ENCODE measurements at regions not wholly inside any gene's neighbourhood (a gene's known extent, or its start where the extent isn't known, plus 50 kb on each side); places are given as distances from the start of the nearest gene placed in this dataset.

GRCh38 chr12:16136219-16136988, 141.1 kb downstream of the SLC15A5 start:
- no peak for TF ChIP-seq EP300 (conservative IDR thresholded peaks at IDR 0.05; ENCODE audit: poor library complexity, severe bottlenecking)
- no peak for TF ChIP-seq EZH2 (IDR thresholded peaks at IDR 0.05; ENCODE audit: borderline replicate concordance, insufficient read depth, low read length, poor library complexity, severe bottlenecking)
- Histone ChIP-seq H3K36me3 (ENCODE audit: insufficient read depth, low read length) (no peaks in the 10 kb centered on the region), H3K4me2 (ENCODE audit: low read length) (no peak overlapping the region), H3K79me2 (replicated peaks; ENCODE audit: insufficient read depth, low read length) (no peaks in the 10 kb centered on the region), H2AFZ (ENCODE audit: low read depth, low read length) (no peak overlapping the region), H3K4me3 (ENCODE audit: low read length) (no peak overlapping the region), H3F3A (ENCODE audit: insufficient read depth, low read length, poor library complexity, severe bottlenecking) (no peaks in the 10 kb centered on the region), H3K27ac (ENCODE audit: low read length) (no peak overlapping the region), H4K20me1 (ENCODE audit: insufficient read depth) (no peaks in the 10 kb centered on the region), H3K27me3 (ENCODE audit: insufficient read depth, low read depth, low read length) (no peaks in the 10 kb centered on the region), H3K9me2 (ENCODE audit: insufficient read depth, low read length) (no peaks in the 10 kb centered on the region), H3K9me3 (ENCODE audit: low read length) (no peaks in the 10 kb centered on the region), H3K9ac (ENCODE audit: low read length) (no peak overlapping the region)

GRCh38 chr12:16135323-16135722, 142.2 kb downstream of the SLC15A5 start:
- no peaks in the 10 kb centered on the region for H4K20me1 ChIP-seq (ENCODE audit: insufficient read depth)
- H2AFZ ChIP-seq (ENCODE audit: low read depth, low read length) = no peak overlapping the region
- no peak for TF ChIP-seq RAD21 (conservative IDR thresholded peaks at IDR 0.05)
- TF ChIP-seq CTCF (IDR thresholded peaks at IDR 0.05; ENCODE audit: poor library complexity, severe bottlenecking) = no peak
- no peak for TF ChIP-seq SMC3 (conservative IDR thresholded peaks at IDR 0.05; ENCODE audit: poor library complexity)
- TF ChIP-seq TAF1 (IDR thresholded peaks at IDR 0.05; ENCODE audit: low read depth) = no peak
- no peak for TF ChIP-seq EP300 (conservative IDR thresholded peaks at IDR 0.05; ENCODE audit: poor library complexity, severe bottlenecking)
- no peak for TF ChIP-seq POLR2AphosphoS5 (IDR thresholded peaks at IDR 0.05)
- TF ChIP-seq MXI1 (conservative IDR thresholded peaks at IDR 0.05; ENCODE audit: poor library complexity, severe bottlenecking) = no peak
- no peak for TF ChIP-seq EZH2 (IDR thresholded peaks at IDR 0.05; ENCODE audit: borderline replicate concordance, insufficient read depth, low read length, poor library complexity, severe bottlenecking)
- TF ChIP-seq REST (IDR thresholded peaks at IDR 0.05; ENCODE audit: borderline replicate concordance) = no peak
- no peak overlapping the region for H3K4me2 ChIP-seq (ENCODE audit: low read length)
- no peak overlapping the region for H3K27ac ChIP-seq (ENCODE audit: low read length)
- no peaks in the 10 kb centered on the region for H3F3A ChIP-seq (ENCODE audit: insufficient read depth, low read length, poor library complexity, severe bottlenecking)
- H3K9ac ChIP-seq (ENCODE audit: low read length) = no peak overlapping the region
- H3K9me3 ChIP-seq (ENCODE audit: low read length) = no peaks in the 10 kb centered on the region
- no peaks in the 10 kb centered on the region for H3K9me2 ChIP-seq (ENCODE audit: insufficient read depth, low read length)
- H3K4me3 ChIP-seq (ENCODE audit: low read length) = no peak overlapping the region
- no peaks in the 10 kb centered on the region for H3K79me2 ChIP-seq (replicated peaks; ENCODE audit: insufficient read depth, low read length)
- no peaks in the 10 kb centered on the region for H3K27me3 ChIP-seq (ENCODE audit: insufficient read depth, low read depth, low read length)
- H3K36me3 ChIP-seq (ENCODE audit: insufficient read depth, low read length) = no peaks in the 10 kb centered on the region

All from neural cell (in vitro differentiated cells).